GM21515 (cell line): ENCODE measurements at regions not wholly inside any gene's neighbourhood (a gene's known extent, or its start where the extent isn't known, plus 50 kb on each side); places are given as distances from the start of the nearest gene placed in this dataset.
"Not testable (repeated sequence)": the region's sequence is repeated elsewhere in the genome, so short reads cannot be mapped to it uniquely, and the experiment has no call there.

ENCODE experiments used
- ATAC-seq: cut with Tn5 transposase; IDR thresholded peaks from one replicate; pipeline ENCODE4 v1.9.1; 2021; ENCODE audit not compliant: unreplicated experiment

GRCh38 chr3:125645616-125646015, 50.3 kb upstream of the OSBPL11 start:
- ATAC-seq, result no peak

GRCh38 chr3:125646581-125646980, 51.3 kb upstream of the OSBPL11 start:
- ATAC-seq, result no peak

GRCh38 chr3:125647318-125648014, 52.2 kb upstream of the OSBPL11 start:
- no peak for ATAC-seq

GRCh38 chr3:125651244-125651643, 55.9 kb upstream of the OSBPL11 start:
- ATAC-seq, result no peak

- ATAC-seq, result no peak
These were observed 57.1 kb upstream of the OSBPL11 start for GRCh38 chr3:125652349-125652748.

- no peak for ATAC-seq
These were observed 59.2 kb upstream of the OSBPL11 start for GRCh38 chr3:125654526-125654925.

- ATAC-seq, result no peak
These were observed 67.4 kb upstream of the OSBPL11 start for GRCh38 chr3:125662675-125663074.

- ATAC-seq, result no peak
These were observed 75.1 kb upstream of the OSBPL11 start for GRCh38 chr3:125670352-125670751.

GRCh38 chr3:125670945-125671344, 75.6 kb upstream of the OSBPL11 start:
- ATAC-seq, result no peak

- no peak for ATAC-seq
These were observed 76.4 kb upstream of the OSBPL11 start for GRCh38 chr3:125671461-125672243.

- no peak for ATAC-seq
These were observed 80.5 kb upstream of the OSBPL11 start for GRCh38 chr3:125675791-125676190.

GRCh38 chr3:125679258-125679657, 84.0 kb upstream of the OSBPL11 start:
- ATAC-seq, result no peak

GRCh38 chr3:125681146-125681545, 85.8 kb upstream of the OSBPL11 start:
- ATAC-seq, result no peak

- not testable (repeated sequence) for ATAC-seq
These were observed 86.6 kb upstream of the OSBPL11 start for GRCh38 chr3:125681906-125682305.

GRCh38 chr3:125682610-125683009, 87.3 kb upstream of the OSBPL11 start:
- ATAC-seq, result not testable (repeated sequence)

GRCh38 chr3:125683067-125683829, 88.0 kb upstream of the OSBPL11 start:
- ATAC-seq, result no peak

- ATAC-seq, result no peak
These were observed 88.9 kb upstream of the OSBPL11 start for GRCh38 chr3:125684199-125684598.

- ATAC-seq, result not testable (repeated sequence)
These were observed 90.4 kb upstream of the OSBPL11 start for GRCh38 chr3:125685741-125686140.

GRCh38 chr3:125692361-125692760, 97.1 kb upstream of the OSBPL11 start:
- ATAC-seq, result no peak

- ATAC-seq, result no peak
These were observed 98.6 kb upstream of the OSBPL11 start for GRCh38 chr3:125693887-125694286.

- no peak for ATAC-seq
These were observed 99.5 kb upstream of the OSBPL11 start for GRCh38 chr3:125694761-125695294.
